Esophagus (tissue), 2 donors: ENCODE measurements at regions not wholly inside any gene's neighbourhood (a gene's known extent, or its start where the extent isn't known, plus 50 kb on each side); places are given as distances from the start of the nearest gene placed in this dataset.

Source experiments
- H3K27ac ChIP-seq, 2 donors: one replicate each; pipeline ENCODE4 v1.5.1; 2013; ENCODE audit warnings: low read depth in 2 of 2, mild to moderate bottlenecking in 2 of 2, inconsistent platforms in 1 of 2, low read length in 1 of 2, moderate library complexity in 1 of 2
- H3K27me3 ChIP-seq, 2 donors: one replicate each; pipeline ENCODE4 v1.6.1; 2013; ENCODE audit warnings: low read length in 2 of 2, control low read depth in 1 of 2, mild to moderate bottlenecking in 1 of 2; ENCODE audit not compliant: insufficient read depth in 2 of 2, control insufficient read depth in 1 of 2
- H3K36me3 ChIP-seq, 2 donors: one replicate each; pipeline ENCODE4 v1.6.1; 2013; ENCODE audit warnings: low read length in 1 of 2; ENCODE audit not compliant: control insufficient read depth in 2 of 2, insufficient read depth in 2 of 2
- H3K4me1 ChIP-seq, 2 donors: one replicate each; pipeline ENCODE4 v1.6.1; 2013; ENCODE audit warnings: low read length in 1 of 2; ENCODE audit not compliant: control insufficient read depth in 2 of 2, insufficient read depth in 2 of 2
- H3K4me3 ChIP-seq, 2 donors: one replicate each; pipeline ENCODE4 v1.5.1; 2013; ENCODE audit warnings: low read length in 2 of 2, mild to moderate bottlenecking in 2 of 2, low read depth in 1 of 2, moderate library complexity in 1 of 2
- H3K9me3 ChIP-seq, 2 donors: one replicate each; pipeline ENCODE4 v1.6.1; 2013; ENCODE audit warnings: mild to moderate bottlenecking in 2 of 2, low read depth in 1 of 2, low read length in 1 of 2, moderate library complexity in 1 of 2; ENCODE audit not compliant: control insufficient read depth in 2 of 2, insufficient read depth in 1 of 2
- WGBS, 2 donors: extraction: QIAGEN DNeasy Blood & Tissue Kit; methylation state at CpG; one replicate each; pipeline ENCODE4 v1.1.7; 2013; 5-methylcytosine and 5-hydroxymethylcytosine counted together
- donor health status: healthy with polysubstance abuse.
- donor health status: Bipolar disorder and iron deficiency.

GRCh38 chr10:90179696-90180407 lies 478.5 kb downstream of the KIF20B start:
- Histone ChIP-seq H3K36me3 (no peaks in the 10 kb centered on the region), H3K27ac (peak overlapping the region; percentile 56 to 68), H3K27me3 (no peaks in the 10 kb centered on the region), H3K4me3 (no peak overlapping the region), H3K9me3 (no peaks in the 10 kb centered on the region), H3K4me1 (no peaks in the 10 kb centered on the region)
- WGBS, 2 donors = 49 to 54% methylated on average over 5 of the region's 5 CpGs

- Histone ChIP-seq H3K4me1 (no peaks in the 10 kb centered on the region), H3K4me3 (no peak overlapping the region), H3K36me3 (no peaks in the 10 kb centered on the region), H3K9me3 (no peaks in the 10 kb centered on the region), H3K27ac (no peak overlapping the region), H3K27me3 (no peaks in the 10 kb centered on the region)
- 68 to 79% methylated on average over 7 of the region's 7 CpGs for WGBS, 2 donors
These were observed 479.7 kb downstream of the KIF20B start for GRCh38 chr10:90180886-90181691.

- Histone ChIP-seq H3K36me3 (no peaks in the 10 kb centered on the region), H3K4me3 (no peak overlapping the region), H3K27ac (no peak overlapping the region), H3K9me3 (no peaks in the 10 kb centered on the region), H3K27me3 (no peaks in the 10 kb centered on the region), H3K4me1 (no peaks in the 10 kb centered on the region)
- 51 to 75% methylated on average over 1 of the region's 1 CpG for WGBS, 2 donors
These were observed 491.4 kb downstream of the KIF20B start for GRCh38 chr10:90192825-90193224.

- 84 to 94% methylated on average over 2 of the region's 2 CpGs for WGBS, 2 donors
- H3K9me3 ChIP-seq = no peaks in the 10 kb centered on the region
- H3K4me3 ChIP-seq = no peak overlapping the region
- H3K27me3 ChIP-seq = no peaks in the 10 kb centered on the region
- H3K27ac ChIP-seq = no peak overlapping the region
- no peaks in the 10 kb centered on the region for H3K36me3 ChIP-seq
- no peaks in the 10 kb centered on the region for H3K4me1 ChIP-seq
These were observed 492.0 kb downstream of the KIF20B start for GRCh38 chr10:90193240-90193985.

GRCh38 chr10:90195288-90195840 lies 494.0 kb downstream of the KIF20B start:
- Histone ChIP-seq H3K9me3 (no peaks in the 10 kb centered on the region), H3K4me3 (no peak overlapping the region)
- 54 to 73% methylated on average over 3 of the region's 3 CpGs for whole genome bisulfite sequencing, 2 donors

GRCh38 chr10:90197766-90198165 lies 496.4 kb downstream of the KIF20B start:
- no peaks in the 10 kb centered on the region for H3K4me1 ChIP-seq
- H3K9me3 ChIP-seq = no peaks in the 10 kb centered on the region
- no peaks in the 10 kb centered on the region for H3K36me3 ChIP-seq
- H3K4me3 ChIP-seq = no peak overlapping the region
- H3K27me3 ChIP-seq = no peaks in the 10 kb centered on the region
- H3K27ac ChIP-seq = no peak overlapping the region

More at GRCh38 chr10:90195288-90195840, 494.0 kb downstream of the KIF20B start:
- Histone ChIP-seq H3K4me1 (no peaks in the 10 kb centered on the region), H3K27ac (no peak overlapping the region), H3K27me3 (no peaks in the 10 kb centered on the region), H3K36me3 (no peaks in the 10 kb centered on the region)

- H3K4me3 ChIP-seq = no peak overlapping the region
- H3K27me3 ChIP-seq = no peaks in the 10 kb centered on the region
- H3K36me3 ChIP-seq = no peaks in the 10 kb centered on the region
- no peaks in the 10 kb centered on the region for H3K9me3 ChIP-seq
- H3K4me1 ChIP-seq = no peaks in the 10 kb centered on the region
- no peak overlapping the region for H3K27ac ChIP-seq
- 55 to 57% methylated on average over 2 of the region's 2 CpGs for WGBS, 2 donors
These were observed 497.7 kb downstream of the KIF20B start for GRCh38 chr10:90199093-90199492.

- H3K27me3 ChIP-seq = no peaks in the 10 kb centered on the region
- H3K9me3 ChIP-seq = no peaks in the 10 kb centered on the region
- no peak overlapping the region for H3K27ac ChIP-seq
- no peak overlapping the region for H3K4me3 ChIP-seq
- H3K36me3 ChIP-seq = no peaks in the 10 kb centered on the region
- no peaks in the 10 kb centered on the region for H3K4me1 ChIP-seq
These were observed 498.1 kb downstream of the KIF20B start for GRCh38 chr10:90199513-90199912.

GRCh38 chr10:90204131-90204955 lies 503.0 kb downstream of the KIF20B start:
- Histone ChIP-seq H3K4me1 (no peaks in the 10 kb centered on the region), H3K27ac (no peak overlapping the region), H3K27me3 (no peaks in the 10 kb centered on the region), H3K4me3 (no peak overlapping the region), H3K9me3 (no peaks in the 10 kb centered on the region), H3K36me3 (no peaks in the 10 kb centered on the region)
- WGBS, 2 donors = 48 to 53% methylated on average over 6 of the region's 6 CpGs
